Neural progenitor cell (in vitro differentiated cells): ENCODE measurements at regions not wholly inside any gene's neighbourhood (a gene's known extent, or its start where the extent isn't known, plus 50 kb on each side); places are given as distances from the start of the nearest gene placed in this dataset.

Source experiments
- CTCF ChIP-seq: fragments of 200-600 bp; sonication (generic); IDR thresholded peaks from 2 replicates; pipeline ENCODE4 v1.5.1; 2017; ENCODE audit warnings: antibody characterized with exemption, mild to moderate bottlenecking
- EZH2 ChIP-seq: fragments of 200-600 bp; sonication (generic); IDR thresholded peaks from 2 replicates; pipeline ENCODE4 v1.6.1; 2017; ENCODE audit warnings: antibody characterized with exemption, mild to moderate bottlenecking, moderate library complexity

GRCh38 chr18:10321576-10321975, 132.9 kb upstream of the APCDD1 start:
- TF ChIP-seq CTCF (no peak), EZH2 (no peak)
